Hepatocyte (in vitro differentiated cells): ENCODE measurements at regions not wholly inside any gene's neighbourhood (a gene's known extent, or its start where the extent isn't known, plus 50 kb on each side); places are given as distances from the start of the nearest gene placed in this dataset.
A peak's percentile ranks its signal among the peaks of the same experiment; 100 is the strongest.

ENCODE experiments used
- DNase-seq: peaks from one replicate; pipeline ENCODE4 v3.0.0-alpha.2; 2016; ENCODE audit warnings: low spot score
- H2AFZ ChIP-seq: fragments of 200-600 bp; sonication (generic); 2 replicates; pipeline ENCODE4 v1.6.0; 2016; ENCODE audit warnings: antibody characterized with exemption, mild to moderate bottlenecking
- H3K27ac ChIP-seq: fragments of 200-600 bp; sonication (generic); 2 replicates; pipeline ENCODE4 v1.5.1; 2016; ENCODE audit warnings: mild to moderate bottlenecking
- H3K27me3 ChIP-seq: fragments of 200-600 bp; sonication (generic); 2 replicates; pipeline ENCODE4 v1.6.1; 2016
- H3K36me3 ChIP-seq: fragments of 200-600 bp; sonication (generic); replicated peaks from 2 replicates; pipeline ENCODE4 v1.5.1; 2016; ENCODE audit warnings: low read depth; ENCODE audit not compliant: insufficient read depth
- H3K4me1 ChIP-seq: fragments of 200-600 bp; sonication (generic); 2 replicates; pipeline ENCODE4 v1.5.1; 2016; ENCODE audit warnings: mild to moderate bottlenecking, moderate library complexity; ENCODE audit not compliant: insufficient read depth
- H3K4me2 ChIP-seq: fragments of 200-600 bp; sonication (generic); 2 replicates; pipeline ENCODE4 v1.6.0; 2016
- H3K4me3 ChIP-seq: fragments of 200-600 bp; sonication (generic); 2 replicates; pipeline ENCODE4 v1.5.1; 2016; ENCODE audit warnings: mild to moderate bottlenecking
- H3K79me2 ChIP-seq: fragments of 200-600 bp; sonication (generic); 2 replicates; pipeline ENCODE4 v1.6.0; 2017; ENCODE audit warnings: mild to moderate bottlenecking
- H3K9me2 ChIP-seq: fragments of 200-600 bp; sonication (generic); replicated peaks from 2 replicates; pipeline ENCODE4 v1.6.0; 2017; ENCODE audit warnings: mild to moderate bottlenecking; ENCODE audit not compliant: insufficient read depth
- H3K9me3 ChIP-seq: fragments of 200-600 bp; sonication (generic); 2 replicates; pipeline ENCODE4 v1.5.1; 2016; ENCODE audit warnings: low read depth, mild to moderate bottlenecking
- H4K20me1 ChIP-seq: fragments of 200-600 bp; sonication (generic); 2 replicates; pipeline ENCODE4 v1.6.0; 2016; ENCODE audit warnings: mild to moderate bottlenecking; ENCODE audit not compliant: insufficient read depth, poor library complexity, severe bottlenecking
- CTCF ChIP-seq: fragments of 200-600 bp; sonication (generic); IDR thresholded peaks from 2 replicates; pipeline ENCODE4 v1.5.1; 2016; ENCODE audit warnings: antibody characterized with exemption, mild to moderate bottlenecking; ENCODE audit not compliant: poor library complexity
- EZH2 ChIP-seq: fragments of 200-600 bp; sonication (generic); IDR thresholded peaks from 2 replicates; pipeline ENCODE4 v1.6.1; 2016; ENCODE audit warnings: antibody characterized with exemption, mild to moderate bottlenecking, borderline replicate concordance
- EZH2phosphoT487 ChIP-seq: fragments of 200-600 bp; sonication (generic); IDR thresholded peaks from one replicate; pipeline ENCODE4 v1.6.1; 2018; ENCODE audit warnings: antibody characterized with exemption, mild to moderate bottlenecking, low read depth, moderate library complexity; ENCODE audit not compliant: unreplicated experiment, severe bottlenecking
- WGBS: methylation state at CpG from one replicate; pipeline ENCODE4 v1.1.6; 2016; ENCODE audit warnings: low lambda C conversion rate; ENCODE audit errors: missing lambda C conversion rate; 5-methylcytosine and 5-hydroxymethylcytosine counted together

GRCh38 chr6:85995339-85996033, 352.8 kb upstream of the SYNCRIP start:
- H3K27me3 ChIP-seq: no peaks in the 10 kb centered on the region
- no peak for DNase-seq
- WGBS: 96% methylated on average over 2 of the region's 2 CpGs
- H3K9me2 ChIP-seq: no peaks in the 10 kb centered on the region
- no peaks in the 10 kb centered on the region for H3K36me3 ChIP-seq
- H3K27ac ChIP-seq: no peak overlapping the region
- no peak overlapping the region for H2AFZ ChIP-seq
- no peaks in the 10 kb centered on the region for H3K4me1 ChIP-seq
- H3K4me2 ChIP-seq: no peak overlapping the region
- H4K20me1 ChIP-seq: no peaks in the 10 kb centered on the region
- TF ChIP-seq CTCF (no peak), EZH2 (no peak), EZH2phosphoT487 (no peak)
- H3K79me2 ChIP-seq: no peaks in the 10 kb centered on the region
- H3K9me3 ChIP-seq: no peaks in the 10 kb centered on the region
- H3K4me3 ChIP-seq: no peak overlapping the region

GRCh38 chr6:85986681-85987080, 344.0 kb upstream of the SYNCRIP start:
- no peak for TF ChIP-seq CTCF
- no peak for DNase-seq
- WGBS: 71% methylated on average over 2 of the region's 2 CpGs
- Histone ChIP-seq H3K9me2 (no peaks in the 10 kb centered on the region), H3K27ac (no peak overlapping the region), H3K4me3 (no peak overlapping the region), H2AFZ (no peak overlapping the region), H3K27me3 (no peaks in the 10 kb centered on the region), H3K4me2 (no peak overlapping the region), H3K4me1 (no peaks in the 10 kb centered on the region), H4K20me1 (no peaks in the 10 kb centered on the region), H3K9me3 (no peaks in the 10 kb centered on the region), H3K36me3 (no peaks in the 10 kb centered on the region), H3K79me2 (no peaks in the 10 kb centered on the region)

- WGBS: 62% methylated on average over 2 of the region's 2 CpGs
These were observed 340.5 kb upstream of the SYNCRIP start for GRCh38 chr6:85983032-85983659.

More at GRCh38 chr6:85983032-85983659, 340.5 kb upstream of the SYNCRIP start:
- Histone ChIP-seq H3K4me1 (no peaks in the 10 kb centered on the region), H2AFZ (no peak overlapping the region), H3K36me3 (no peaks in the 10 kb centered on the region), H3K4me2 (peak overlapping the region; percentile 14), H3K9me3 (no peaks in the 10 kb centered on the region), H4K20me1 (no peaks in the 10 kb centered on the region), H3K27me3 (no peaks in the 10 kb centered on the region), H3K27ac (no peak overlapping the region), H3K4me3 (no peak overlapping the region), H3K9me2 (no peaks in the 10 kb centered on the region), H3K79me2 (no peaks in the 10 kb centered on the region)
- no peak for DNase-seq
- TF ChIP-seq EZH2 (no peak), CTCF (no peak), EZH2phosphoT487 (no peak)
